Cardiac fibroblast (primary cell): ENCODE measurements at regions not wholly inside any gene's neighbourhood (a gene's known extent, or its start where the extent isn't known, plus 50 kb on each side); places are given as distances from the start of the nearest gene placed in this dataset.

Experiments used
- DNase-seq, 2 donors: peaks; one replicate each; pipeline versions ENCODE4 v3.0.0 to v3.0.0-alpha.2; 2010; ENCODE audit warnings: low read depth in 2 of 2
- H3K4me3 ChIP-seq, 2 donors: replicated peaks in 1 of 2; 1 replicate in 1 of 2; 2 replicates in 1 of 2; pipeline ENCODE4 v1.5.1; 2011; ENCODE audit warnings: low read depth in 2 of 2, low read length in 2 of 2, mild to moderate bottlenecking in 2 of 2, moderate library complexity in 1 of 2
- CTCF ChIP-seq: IDR thresholded peaks from one replicate; pipeline ENCODE4 v1.5.1; 2011; ENCODE audit warnings: low read depth, mild to moderate bottlenecking, low read length, inconsistent platforms

GRCh38 chr9:78812665-78813064, 515.7 kb downstream of the PSAT1 start:
- no peak for DNase-seq
- no peak for TF ChIP-seq CTCF
- H3K4me3 ChIP-seq: no peak overlapping the region

- no peak overlapping the region for H3K4me3 ChIP-seq
- no peak for TF ChIP-seq CTCF
- no peak for DNase-seq
These were observed 516.8 kb downstream of the PSAT1 start for GRCh38 chr9:78813602-78814180.

- peak; percentile 23 to 55 for DNase-seq
- TF ChIP-seq CTCF: peak; percentile 69
- H3K4me3 ChIP-seq: peak overlapping the region in 1 of 2 donors; percentile 41
These were observed 524.3 kb downstream of the PSAT1 start for GRCh38 chr9:78821126-78821822.

- no peak for TF ChIP-seq CTCF
- H3K4me3 ChIP-seq: no peak overlapping the region
- DNase-seq: no peak
These were observed 529.6 kb downstream of the PSAT1 start for GRCh38 chr9:78826527-78826926.

GRCh38 chr9:78828521-78828920, 531.6 kb downstream of the PSAT1 start:
- TF ChIP-seq CTCF: no peak
- DNase-seq: no peak
- H3K4me3 ChIP-seq: no peak overlapping the region

- TF ChIP-seq CTCF: no peak
- no peak for DNase-seq
These were observed 533.4 kb downstream of the PSAT1 start for GRCh38 chr9:78830301-78830700.

More at GRCh38 chr9:78830301-78830700, 533.4 kb downstream of the PSAT1 start:
- H3K4me3 ChIP-seq: no peak overlapping the region
